8988T (cell line): ENCODE measurements at regions not wholly inside any gene's neighbourhood (a gene's known extent, or its start where the extent isn't known, plus 50 kb on each side); places are given as distances from the start of the nearest gene placed in this dataset.
"Not testable (repeated sequence)": the region's sequence is repeated elsewhere in the genome, so short reads cannot be mapped to it uniquely, and the experiment has no call there.

Experiments used
- DNase-seq: peaks from one replicate; pipeline ENCODE4 v3.0.0; 2011

DNA sequence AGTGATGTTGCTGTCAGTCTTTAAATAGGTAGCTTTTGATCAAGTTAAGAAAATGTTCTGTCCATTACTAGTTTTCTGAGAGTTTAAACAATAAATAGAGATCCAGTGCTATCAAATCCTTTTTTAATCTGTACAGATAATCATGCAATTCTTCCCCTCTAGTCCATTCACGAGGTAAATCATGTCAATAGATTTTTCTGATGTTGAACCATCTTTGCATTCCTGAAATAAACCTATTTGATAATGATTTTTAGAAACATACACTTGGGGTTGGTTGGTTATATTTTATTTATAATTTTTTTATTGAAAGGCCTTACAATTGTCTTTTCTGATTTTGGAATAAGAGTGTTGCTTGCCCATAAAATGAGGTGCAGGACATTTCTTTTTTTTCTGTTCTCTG is 95.0 kb downstream of the FAM53A start:
- no peak for DNase-seq

DNA sequence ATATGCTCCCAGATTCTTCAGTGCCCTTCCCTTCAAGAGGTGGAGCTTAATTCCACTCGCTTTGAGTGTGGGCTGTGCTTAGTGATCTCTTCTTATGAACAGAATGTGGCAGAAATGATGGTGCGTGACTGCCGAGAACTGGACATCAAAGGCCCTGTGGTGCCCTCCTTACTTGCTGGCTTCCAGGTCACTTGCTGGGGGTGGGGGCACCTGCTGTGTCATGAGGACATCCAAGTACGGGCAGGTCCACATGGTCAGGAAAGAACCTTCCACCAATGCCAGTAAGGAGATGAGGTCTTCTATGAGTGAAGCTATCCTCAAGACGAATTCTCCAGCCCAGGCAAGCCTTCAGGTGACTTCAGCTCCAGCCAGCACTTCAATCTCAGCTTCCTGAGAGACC is 95.8 kb downstream of the FAM53A start:
- DNase-seq: no peak

DNA sequence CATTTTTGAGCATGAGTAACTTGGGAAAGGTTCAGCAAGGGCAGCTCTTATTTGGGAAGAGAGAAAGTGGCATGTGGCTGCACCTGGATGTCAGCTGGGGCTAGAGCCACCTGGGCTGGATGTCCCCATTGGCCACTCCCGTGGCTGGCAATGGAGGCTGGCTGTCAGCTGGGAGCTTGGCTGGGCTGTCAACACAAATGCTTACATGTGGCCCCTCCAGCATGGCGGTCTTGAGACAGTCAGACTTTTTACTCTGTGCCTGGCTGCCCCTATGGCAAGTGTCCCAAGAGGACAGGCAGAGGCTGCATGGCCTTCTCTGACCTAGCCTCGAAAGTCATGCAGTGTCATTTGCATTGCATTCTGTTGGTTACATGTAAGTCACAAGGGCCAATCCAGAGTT is 99.6 kb downstream of the FAM53A start:
- DNase-seq: no peak

DNA sequence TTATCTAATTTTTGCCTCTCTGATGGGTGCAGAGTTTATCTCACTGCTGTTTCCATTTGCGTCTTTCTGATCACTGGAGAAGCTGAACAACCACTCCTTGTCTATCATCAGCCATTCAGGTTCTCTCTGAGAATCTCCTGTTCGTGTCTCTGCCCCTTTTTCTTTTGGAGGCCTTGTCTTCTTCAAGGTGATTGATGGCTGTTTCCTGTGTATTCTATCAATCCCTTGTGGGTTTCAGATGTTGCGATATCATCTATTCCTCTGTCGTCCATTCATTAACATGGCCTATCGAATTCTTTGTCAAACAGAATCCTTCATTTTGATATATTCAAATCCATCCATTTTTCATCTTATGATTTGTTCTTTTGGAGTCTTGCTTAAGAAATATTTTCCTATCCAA is 100.3 kb downstream of the FAM53A start:
- DNase-seq: no peak

DNA sequence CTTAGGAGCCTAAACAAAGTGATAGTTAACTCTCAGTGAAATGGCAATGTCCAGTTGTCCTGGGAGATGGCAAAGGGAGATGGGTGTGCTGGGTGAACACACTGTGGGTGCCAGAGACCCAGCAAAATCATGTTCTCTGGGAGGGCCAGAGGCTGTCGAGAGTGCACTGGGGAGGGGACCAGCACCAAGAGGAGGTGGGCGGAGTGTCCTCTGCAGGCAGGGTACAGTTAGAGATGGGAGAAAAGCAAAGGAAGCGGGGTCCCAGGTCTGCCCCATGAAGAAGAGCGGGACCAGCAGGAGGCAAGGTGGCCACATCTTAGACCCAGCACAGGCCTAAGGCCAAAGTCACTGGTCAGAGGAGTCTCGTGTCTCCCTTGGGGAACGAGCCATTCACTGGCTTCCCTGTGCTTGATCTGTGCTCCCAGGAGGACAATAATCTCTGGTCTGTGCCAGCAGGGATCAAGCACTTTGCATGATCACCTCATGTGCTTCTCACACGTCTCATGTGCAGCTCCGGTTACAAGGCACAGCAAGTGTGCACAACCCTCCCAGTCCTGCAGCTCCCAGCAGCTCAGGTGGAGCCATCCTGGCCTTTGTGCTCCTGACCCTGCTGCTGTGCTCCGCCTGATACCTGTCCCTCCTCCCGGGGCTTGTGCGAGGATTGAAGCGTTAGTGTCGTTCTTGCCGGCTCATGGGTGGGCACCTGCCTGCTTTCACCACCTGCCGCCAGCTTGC is 100.9 kb downstream of the FAM53A start:
- DNase-seq: no peak

DNA sequence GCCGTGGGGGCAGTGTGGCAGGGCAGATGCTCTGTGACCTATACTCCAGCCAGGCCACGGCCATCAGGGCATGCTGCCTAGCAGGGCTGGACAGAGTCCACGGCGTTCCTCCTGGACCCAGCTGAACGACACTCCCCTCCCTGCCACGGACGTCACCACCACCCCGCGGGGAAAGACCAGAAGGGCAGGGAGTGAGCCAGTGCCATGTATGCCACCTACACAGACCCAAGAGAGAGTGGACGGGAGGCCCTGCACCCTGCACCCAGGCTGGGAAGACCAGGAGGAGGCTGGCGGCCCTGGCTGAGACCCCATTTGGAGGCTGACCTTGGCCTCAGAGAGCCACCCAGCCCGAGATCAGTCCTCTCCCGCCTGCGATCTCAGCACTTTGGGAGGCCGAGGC is 101.9 kb downstream of the FAM53A start:
- no peak for DNase-seq

DNA sequence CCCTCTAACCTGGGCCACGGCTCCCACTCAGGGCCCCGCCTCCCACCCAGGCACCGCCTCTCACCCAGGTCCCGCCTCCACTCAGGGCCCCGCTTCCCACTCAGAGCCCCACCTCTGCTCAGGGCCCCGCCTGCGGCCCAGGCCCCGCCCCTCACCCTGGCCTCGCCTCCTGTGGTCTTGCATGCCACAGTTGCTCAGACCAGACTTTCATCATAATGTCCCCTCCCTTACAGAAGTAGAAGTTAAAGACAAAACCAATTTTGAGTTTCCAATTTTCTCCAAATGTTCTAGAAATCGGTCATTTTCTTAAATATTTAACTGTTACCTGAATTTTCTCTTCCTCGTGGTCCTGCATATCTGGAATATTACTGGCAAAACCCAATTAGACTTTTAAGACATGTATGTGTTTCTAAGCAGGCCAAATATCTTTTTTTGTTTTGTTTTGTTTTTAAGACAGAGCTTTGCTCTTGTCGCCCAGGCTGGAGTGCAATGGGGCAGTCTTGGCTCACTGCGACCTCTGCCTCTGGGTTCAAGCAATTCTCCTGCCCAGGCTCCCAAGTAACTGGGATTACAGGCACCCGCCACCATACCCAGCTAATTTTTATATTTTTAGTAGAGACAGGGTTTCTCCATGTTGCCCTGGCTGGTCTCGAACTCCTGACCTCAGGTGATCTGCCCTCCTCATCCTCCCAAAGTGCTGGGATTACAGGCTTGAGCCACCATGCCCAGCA is 102.8 kb downstream of the FAM53A start:
- peak; percentile 90 for DNase-seq

DNA sequence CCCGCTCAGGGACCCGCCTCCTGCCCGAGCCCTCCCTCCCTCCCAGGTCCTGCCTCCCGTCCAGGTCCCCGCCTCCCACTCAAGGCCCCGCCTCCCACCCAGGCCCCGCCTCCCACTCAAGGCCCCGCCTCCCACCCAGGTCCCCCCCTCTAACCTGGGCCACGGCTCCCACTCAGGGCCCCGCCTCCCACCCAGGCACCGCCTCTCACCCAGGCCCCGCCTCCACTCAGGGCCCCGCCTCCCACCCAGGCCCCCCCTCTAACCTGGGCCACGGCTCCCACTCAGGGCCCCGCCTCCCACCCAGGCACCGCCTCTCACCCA is 103.5 kb downstream of the FAM53A start:
- DNase-seq: not testable (repeated sequence)

DNA sequence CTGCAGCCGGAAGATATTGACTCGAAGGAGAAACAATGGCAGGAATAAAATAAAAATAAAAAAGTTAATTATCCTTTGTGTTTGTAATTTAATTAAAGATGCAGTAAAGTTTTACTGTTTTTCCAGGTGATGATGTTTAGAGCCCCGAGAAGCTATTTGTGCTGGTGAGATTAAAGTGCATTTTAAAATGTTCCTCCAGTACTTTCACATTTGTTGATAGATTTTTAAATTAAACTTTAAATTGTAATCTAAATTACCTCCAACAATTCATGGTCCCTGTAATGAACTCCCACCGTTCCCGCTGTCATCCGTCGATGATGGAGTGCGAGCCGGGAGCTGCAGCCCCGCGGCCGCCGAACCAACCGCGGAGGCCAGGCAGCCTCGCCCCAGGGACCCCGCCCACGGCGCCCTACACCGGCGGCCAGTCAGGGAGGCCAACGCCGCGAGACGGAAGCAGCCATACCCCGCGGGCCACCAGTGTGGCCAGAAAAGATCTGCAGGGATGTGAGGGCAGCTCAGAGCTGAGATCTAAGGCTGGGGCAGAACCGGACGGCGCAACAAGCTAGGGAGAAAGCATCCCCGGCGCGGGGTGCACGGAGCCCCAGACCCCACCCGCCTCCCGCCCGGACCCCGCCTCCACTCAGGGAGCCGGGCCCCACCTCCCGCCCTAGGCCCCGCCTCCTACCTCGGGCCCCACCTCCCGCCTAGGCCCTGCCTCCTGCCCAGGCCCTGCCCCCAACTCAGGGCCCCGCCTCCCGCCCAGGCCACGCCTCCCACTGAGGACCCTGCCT is 104.0 kb downstream of the FAM53A start:
- DNase-seq: peak; percentile 88

DNA sequence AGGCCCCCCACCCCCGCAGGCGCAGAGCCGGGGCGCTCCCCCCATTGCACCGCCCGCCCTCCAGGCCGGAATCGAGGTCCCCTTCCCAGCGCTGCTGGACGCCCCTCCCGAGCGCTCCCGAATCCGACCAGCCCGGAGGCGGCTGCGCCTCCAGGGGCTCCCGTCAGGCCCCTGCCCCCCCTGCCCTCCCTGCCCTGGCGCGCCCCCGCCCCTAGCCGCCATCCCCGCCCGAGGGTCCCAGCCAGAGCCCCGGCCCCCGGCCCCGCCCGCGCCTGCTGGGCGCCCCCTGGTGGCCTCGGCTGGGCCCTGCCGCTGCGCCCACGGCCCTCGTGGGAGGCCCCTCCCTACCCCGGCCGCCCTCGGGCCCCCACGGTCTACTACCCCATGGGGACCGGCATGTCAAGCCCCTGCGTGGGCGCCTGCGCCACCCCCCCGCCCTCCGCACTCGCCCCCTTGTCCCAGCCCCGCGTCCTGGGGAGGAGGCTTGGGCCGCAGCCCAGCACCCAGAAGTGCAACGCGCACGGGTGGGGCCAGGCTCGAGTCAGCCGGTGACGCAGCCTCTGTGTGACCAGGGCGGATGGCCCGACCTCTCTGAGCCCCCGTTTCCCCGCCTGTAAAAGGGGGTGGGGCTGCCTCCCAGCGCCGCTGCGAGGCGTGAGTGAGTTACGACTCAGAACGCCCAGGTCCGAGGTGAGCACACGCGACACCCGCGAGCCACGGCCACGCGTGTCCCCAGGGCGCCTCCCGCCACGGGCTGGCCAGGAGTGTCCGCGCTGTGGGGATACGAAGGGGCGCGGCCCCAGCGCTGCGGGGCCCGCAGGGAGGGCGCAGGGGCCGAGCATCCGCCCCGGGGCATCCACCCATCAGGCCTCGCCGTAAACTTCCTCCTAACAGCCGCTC is 104.9 kb downstream of the FAM53A start:
- peak; percentile 94 for DNase-seq

DNA sequence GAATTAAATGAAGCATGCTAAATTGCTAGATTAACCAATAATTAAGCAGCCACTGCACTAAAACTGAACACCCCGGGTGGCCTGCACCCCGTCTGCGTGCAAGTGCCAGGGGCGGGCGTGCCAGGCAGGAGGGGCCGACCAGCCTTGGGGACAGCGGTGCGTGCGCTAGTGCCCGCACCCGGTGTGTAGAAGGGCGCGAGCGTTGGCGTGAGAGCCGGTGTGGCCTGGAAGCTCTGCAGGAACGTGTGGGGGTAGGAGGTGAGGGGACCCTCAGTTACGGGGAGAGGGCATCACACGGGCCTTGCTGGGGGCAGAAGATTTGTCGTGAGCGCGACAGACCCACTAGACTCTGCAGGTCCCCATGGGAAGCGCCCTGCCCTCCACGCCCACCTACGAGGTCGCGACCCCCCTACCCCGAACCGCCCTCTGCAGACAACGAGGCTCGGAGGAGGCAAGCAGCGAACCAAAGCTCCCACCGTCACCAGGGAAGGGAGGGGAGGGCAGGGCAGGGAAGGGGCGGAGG is 105.8 kb downstream of the FAM53A start:
- no peak for DNase-seq

DNA sequence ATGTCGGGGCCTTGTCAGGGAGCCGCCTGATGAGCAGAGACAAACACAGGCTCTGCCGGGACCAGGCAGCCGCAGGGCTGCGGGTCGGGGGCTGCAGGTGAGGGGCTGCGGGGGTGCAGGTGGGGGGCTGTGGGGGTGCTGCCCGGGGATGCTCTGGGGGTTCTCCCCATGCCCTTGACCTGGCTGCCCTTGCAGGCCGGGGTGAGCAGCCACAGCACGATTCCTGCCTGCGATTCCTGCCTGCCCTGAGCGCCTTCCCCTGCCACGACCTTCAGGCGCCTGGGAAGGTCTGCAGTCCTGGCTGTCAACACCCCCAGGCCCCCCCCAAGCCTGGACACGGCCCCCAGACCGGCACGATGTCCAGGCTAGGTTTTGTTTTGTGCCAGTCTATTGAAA is 106.3 kb downstream of the FAM53A start:
- DNase-seq: no peak

DNA sequence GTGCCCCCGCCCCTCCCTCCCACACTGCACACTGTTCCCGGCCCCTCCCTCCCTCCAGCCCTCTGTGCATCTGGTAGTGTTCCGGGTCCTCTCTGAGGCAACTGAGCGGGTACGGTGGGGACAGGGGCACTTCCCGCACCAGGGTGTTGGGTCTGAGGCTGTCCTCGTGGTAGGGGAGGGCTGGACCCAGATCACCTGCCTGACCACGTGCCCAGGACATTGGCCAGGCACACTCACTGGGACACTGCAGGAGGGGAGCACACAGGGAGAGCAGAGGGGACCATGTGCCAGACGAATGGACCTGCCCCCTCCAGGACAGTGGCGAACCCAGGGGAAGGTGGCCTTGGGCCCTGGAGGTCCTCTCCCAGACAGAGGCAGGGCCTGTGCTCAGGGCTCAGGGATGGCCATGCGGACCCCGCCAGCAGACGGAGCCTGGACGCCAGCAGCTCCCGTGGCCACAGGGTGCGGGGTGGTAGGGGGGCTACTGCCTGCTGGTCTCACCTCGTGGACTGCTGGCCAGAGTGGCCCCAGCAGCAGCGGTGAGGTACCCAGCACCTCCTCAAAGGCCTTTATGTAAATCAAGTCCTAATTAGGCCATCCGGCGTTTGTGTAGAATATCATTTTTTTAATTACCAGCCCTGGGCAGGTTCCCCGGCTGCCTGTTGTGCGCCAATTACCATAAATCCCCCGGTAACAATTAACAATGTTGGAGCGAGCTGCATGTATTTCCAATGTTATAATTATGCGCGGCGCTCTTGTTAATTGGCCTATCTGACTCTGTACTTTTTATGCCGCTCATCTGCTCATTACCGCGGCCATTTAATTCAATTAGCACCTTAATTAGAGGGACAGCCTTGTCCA is 106.9 kb downstream of the FAM53A start:
- no peak for DNase-seq

DNA sequence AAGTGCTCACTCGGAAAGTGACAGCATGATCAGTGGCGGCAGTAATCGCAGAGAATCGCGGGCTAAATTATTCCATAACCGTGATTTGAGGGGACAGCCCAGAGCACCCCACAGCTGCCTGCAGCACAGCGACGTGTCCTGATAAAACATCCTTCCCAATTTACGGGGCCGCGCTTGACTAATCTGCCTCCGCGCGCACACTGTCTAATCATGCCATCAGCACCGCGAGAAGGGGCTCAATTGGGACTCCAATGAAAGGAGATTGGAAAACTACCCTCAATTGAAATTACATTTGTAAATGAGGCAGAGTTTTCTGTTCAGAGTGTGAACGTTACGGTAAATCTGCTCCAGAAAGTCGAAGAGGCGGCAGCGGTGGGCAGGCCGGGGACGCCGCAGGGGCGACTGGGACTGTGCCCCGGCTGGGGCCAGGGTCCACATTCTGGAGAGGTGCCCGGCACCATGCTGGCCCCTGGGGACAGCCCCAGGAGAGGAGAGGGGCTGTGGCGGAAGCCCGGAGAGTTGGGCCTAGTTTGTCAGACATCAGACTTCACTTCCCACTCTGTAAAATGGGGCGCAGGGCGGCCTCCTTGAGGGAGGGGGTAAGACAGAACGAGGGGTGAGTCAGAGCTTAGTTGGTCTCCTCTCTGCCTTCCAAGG is 107.7 kb downstream of the FAM53A start:
- DNase-seq: no peak

DNA sequence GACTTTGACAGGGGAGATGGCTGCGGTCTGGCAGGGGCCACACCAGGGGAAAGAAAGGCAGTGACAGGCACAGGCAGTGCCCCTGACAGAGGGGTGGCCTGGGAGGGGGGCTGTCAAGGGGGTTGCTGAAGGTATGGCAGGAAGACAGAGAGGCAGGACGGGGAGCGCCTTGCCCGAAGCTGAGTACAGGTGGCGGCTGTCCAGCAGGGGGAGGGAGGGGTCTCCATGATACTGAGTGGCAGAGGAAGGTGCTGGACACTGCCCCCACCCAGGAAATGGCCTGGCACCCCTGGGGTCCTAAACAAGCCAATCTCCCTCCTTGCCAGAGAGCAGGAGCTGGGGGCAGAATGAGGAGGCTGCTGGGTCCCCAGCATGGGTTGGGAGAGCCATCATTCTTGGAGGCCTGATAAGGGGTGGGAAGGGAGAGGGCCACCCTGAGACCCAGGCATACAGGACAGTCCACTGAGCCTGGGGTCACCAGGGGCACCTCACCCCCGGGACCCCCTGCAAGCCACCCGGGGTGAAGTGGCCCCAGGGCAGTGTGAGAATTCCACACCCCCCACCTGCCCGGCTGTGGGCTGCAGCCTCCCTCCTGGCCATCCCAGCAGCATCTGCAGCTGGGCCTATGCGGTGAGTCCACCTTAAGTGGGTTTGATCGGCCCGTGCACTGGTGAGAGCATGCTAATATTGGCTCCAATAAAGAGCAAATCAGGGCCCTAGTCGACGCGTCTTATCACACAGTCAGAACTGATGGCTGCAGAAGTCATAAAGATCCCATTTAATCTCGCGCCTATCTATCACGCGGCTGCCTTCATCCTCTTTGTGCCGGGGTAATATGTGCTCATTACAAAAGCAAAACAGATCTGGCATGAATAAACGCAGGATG is 108.5 kb downstream of the FAM53A start:
- no peak for DNase-seq

DNA sequence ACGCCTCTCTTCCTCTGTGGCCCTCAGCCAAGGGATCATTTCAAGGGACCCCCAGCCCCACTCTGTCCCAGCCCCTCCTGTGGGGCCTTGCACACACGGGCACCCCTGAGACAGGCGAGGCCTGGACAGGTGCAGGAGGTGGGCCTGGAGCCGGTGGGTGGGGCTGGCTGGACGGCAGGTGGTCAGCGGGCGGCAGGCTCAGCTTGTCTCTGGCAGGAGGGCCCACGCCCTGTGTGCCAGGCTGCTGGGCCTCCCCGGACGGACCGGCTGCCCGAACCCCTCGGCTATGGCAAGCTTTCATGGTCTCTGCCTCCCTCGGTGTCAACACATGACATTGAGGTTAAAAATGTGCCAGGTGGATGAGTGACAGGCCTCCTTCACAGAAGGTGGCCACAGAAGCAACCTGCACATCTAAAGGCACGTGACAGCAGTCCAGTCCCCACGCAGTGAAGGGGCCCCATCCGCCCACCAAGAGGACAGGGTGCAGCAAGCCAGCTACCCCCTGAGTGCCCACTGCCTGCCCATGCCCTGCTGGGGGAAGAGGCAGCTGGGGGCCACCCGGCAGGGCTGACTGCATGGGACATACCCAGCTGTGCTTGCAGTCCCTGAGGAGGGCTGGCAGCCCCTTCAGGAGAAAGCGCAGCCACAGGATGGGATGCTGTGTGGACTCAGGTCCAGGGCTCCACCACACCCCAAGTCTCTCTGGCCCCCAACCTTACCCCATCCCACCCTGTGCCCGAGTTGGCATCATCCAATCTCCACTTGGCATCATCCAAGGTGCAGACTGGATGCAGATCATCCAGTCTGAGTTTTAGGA is 109.3 kb downstream of the FAM53A start:
- DNase-seq: no peak

DNA sequence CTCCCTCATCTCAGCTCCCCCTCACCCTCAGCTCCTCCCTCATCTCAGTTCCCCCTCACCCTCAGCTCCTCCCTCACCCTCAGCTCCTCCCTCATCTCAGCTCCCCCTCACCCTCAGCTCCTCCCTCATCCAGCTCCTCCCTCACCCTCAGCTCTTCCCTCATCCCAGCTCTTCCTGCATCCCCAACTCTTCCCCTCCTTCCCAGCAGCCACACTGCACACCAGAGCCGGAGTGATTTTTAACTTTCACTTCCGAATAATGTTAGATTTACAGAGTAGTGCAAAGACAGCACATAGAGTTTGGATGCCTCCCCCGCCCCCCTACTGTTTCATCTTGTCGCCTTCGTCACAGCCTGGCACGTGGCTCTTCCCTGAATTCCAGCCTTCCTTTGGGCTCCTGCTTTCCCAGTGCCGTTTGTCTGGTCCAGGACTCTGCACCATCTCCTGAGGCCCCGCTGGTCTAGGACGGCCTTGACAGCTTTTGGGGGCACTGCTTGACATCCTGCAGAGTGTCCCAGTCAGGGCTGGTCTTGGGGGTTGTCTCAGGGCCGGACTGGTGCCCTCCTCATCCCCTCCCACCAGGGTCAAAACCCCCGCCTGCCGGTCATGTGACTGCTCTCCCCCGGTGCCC is 110.2 kb downstream of the FAM53A start:
- no peak for DNase-seq

DNA sequence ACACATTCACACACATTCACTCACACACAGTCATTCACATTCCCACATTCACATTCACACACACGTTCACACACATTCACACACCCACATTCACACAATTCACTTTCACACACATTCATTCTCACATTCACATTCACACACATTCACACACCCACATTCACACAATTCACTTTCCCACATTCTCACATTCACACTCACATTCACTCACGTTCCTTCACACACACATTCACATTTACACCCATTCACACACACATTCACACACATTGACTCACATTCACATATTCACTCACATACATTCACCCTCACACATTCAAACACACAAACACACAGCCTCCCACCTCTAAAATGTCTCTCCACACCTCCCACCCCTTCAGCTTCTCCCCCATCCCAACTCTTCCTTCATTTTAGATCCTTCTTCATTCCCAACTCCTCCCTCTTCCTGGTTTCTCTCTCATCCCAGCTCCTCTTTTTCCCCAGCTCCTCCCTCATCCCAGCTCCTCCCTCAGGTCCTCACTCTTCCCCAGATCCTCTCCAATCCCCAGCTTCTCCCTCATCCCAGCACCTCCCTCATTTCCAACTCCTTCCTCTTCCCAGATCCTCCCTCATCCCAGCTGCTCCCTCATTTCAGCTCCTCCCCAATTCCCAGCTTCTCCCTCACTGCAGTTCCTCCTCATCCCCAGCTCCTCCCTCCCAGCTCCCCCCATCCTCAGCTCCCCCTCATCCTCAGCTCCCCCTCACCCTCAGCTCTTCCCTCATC is 111.0 kb downstream of the FAM53A start:
- no peak for DNase-seq
